Keratinocyte (primary cell): ENCODE measurements at regions not wholly inside any gene's neighbourhood (a gene's known extent, or its start where the extent isn't known, plus 50 kb on each side); places are given as distances from the start of the nearest gene placed in this dataset.
"Not testable (repeated sequence)": the region's sequence is repeated elsewhere in the genome, so short reads cannot be mapped to it uniquely, and the experiment has no call there.

Experiments
- DNase-seq: peaks from one replicate; pipeline ENCODE4 v3.0.0-alpha.2; 2011; ENCODE audit warnings: low read depth, missing footprints, low spot score
- FAIRE-seq: peaks from 2 replicates; lab custom pipeline; 2011; peaks lifted over from hg19 to GRCh38; lab: Jason Lieb, UNC
- H2AFZ ChIP-seq: 2 replicates; pipeline ENCODE4 v1.6.0; 2012; ENCODE audit warnings: low read length, control low read depth, inconsistent platforms; ENCODE audit not compliant: control insufficient read depth
- H3K27ac ChIP-seq: 2 replicates; pipeline ENCODE4 v1.5.1; 2011; ENCODE audit warnings: low read length; ENCODE audit not compliant: control insufficient read depth, insufficient read depth
- H3K27me3 ChIP-seq: 3 replicates; pipeline ENCODE4 v1.6.0; 2011; ENCODE audit warnings: low read length; ENCODE audit not compliant: control insufficient read depth, insufficient read depth; ENCODE audit errors: extremely low read depth
- H3K36me3 ChIP-seq, 2 experiments: 2 replicates in 1 of 2; 3 replicates in 1 of 2; pipeline ENCODE4 v1.5.1; 2011; ENCODE audit warnings: low read length in 2 of 2, mild to moderate bottlenecking in 1 of 2; ENCODE audit not compliant: control insufficient read depth in 2 of 2, insufficient read depth in 2 of 2; ENCODE audit errors: extremely low read depth in 1 of 2
- H3K4me1 ChIP-seq: 3 replicates; pipeline ENCODE4 v1.5.1; 2011; ENCODE audit warnings: low read length; ENCODE audit not compliant: control insufficient read depth, insufficient read depth; ENCODE audit errors: extremely low read depth
- H3K4me2 ChIP-seq: 3 replicates; pipeline ENCODE4 v1.6.0; 2011; ENCODE audit warnings: low read depth, low read length; ENCODE audit not compliant: control insufficient read depth, insufficient read depth; ENCODE audit errors: extremely low read depth
- H3K4me3 ChIP-seq, 3 experiments: fragments of 200-600 bp in 1 of 3; sonication (generic) in 1 of 3; 2 replicates in 2 of 3; 3 replicates in 1 of 3; pipeline ENCODE4 v1.5.1; 2011 to 2016; ENCODE audit warnings: low read length in 3 of 3, mild to moderate bottlenecking in 3 of 3, control low read depth in 2 of 3, inconsistent platforms in 1 of 3, low read depth in 1 of 3, mixed read lengths in 1 of 3, mixed run types in 1 of 3, moderate library complexity in 1 of 3; ENCODE audit not compliant: control insufficient read depth in 2 of 3, insufficient read depth in 2 of 3; ENCODE audit errors: extremely low read depth in 1 of 3
- H3K79me2 ChIP-seq: 2 replicates; pipeline ENCODE4 v1.6.0; 2012; ENCODE audit warnings: low read length; ENCODE audit not compliant: control insufficient read depth, insufficient read depth
- H3K9ac ChIP-seq: 3 replicates; pipeline ENCODE4 v1.6.0; 2011; ENCODE audit warnings: low read length; ENCODE audit not compliant: control insufficient read depth, insufficient read depth; ENCODE audit errors: extremely low read depth
- H3K9me1 ChIP-seq: 3 replicates; pipeline ENCODE4 v1.6.0; 2011; ENCODE audit warnings: low read length; ENCODE audit not compliant: control insufficient read depth, insufficient read depth; ENCODE audit errors: extremely low read depth
- H3K9me3 ChIP-seq: 2 replicates; pipeline ENCODE4 v1.5.1; 2012; ENCODE audit warnings: low read depth, low read length; ENCODE audit not compliant: control insufficient read depth
- H4K20me1 ChIP-seq: 3 replicates; pipeline ENCODE4 v1.6.0; 2011; ENCODE audit warnings: low read length; ENCODE audit not compliant: control insufficient read depth, insufficient read depth; ENCODE audit errors: extremely low read depth
- EZH2 ChIP-seq: IDR thresholded peaks from one replicate; pipeline ENCODE4 v1.6.1; 2012; ENCODE audit warnings: inconsistent platforms, mild to moderate bottlenecking, low read length, moderate library complexity
- dilution Hi-C: fragments of 300-500 bp; cut with MboI; formaldehyde crosslinking; loops from one replicate; pipeline ENCODE4 v1.7.0; 2020; ENCODE audit warnings: low sequenced_read_pairs; ENCODE audit not compliant: extremely low pct_ligation_motif_present
- TF ChIP-seq, protein P1 (sequence below), 3 experiments: IDR thresholded peaks in 1 of 3; conservative IDR thresholded peaks in 1 of 3; optimal IDR thresholded peaks in 1 of 3; 2 replicates in 2 of 3; 3 replicates in 1 of 3; pipeline versions ENCODE3 to v1.5.1; 2011; ENCODE audit warnings: low read length in 3 of 3, mild to moderate bottlenecking in 3 of 3, moderate library complexity in 2 of 3, control low read depth in 1 of 3, inconsistent platforms in 1 of 3; ENCODE audit not compliant: insufficient read depth in 2 of 3; ENCODE audit errors: extremely low read depth in 1 of 3

DNA sequence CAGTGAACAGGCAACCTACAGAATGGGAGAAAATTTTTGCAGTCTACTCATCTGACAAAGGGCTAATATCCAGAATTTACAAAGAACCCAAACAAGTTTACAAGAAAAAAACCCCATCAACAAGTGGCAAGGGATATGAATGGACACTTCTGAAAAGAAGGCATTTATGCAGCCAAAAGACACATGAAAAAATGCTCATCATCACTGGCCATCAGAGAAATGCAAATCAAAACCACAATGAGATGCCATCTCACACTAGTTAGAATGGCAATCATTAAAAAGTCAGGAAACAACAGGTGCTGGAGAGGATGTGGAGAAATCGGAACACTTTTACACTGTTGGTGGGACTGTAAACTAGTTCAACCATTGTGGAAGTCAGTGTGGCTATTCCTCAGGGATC lies 80.3 kb downstream of the ZNF474 start:
- H3K9me1 ChIP-seq, H3K4me3 ChIP-seq, DNase-seq, H3K9me3 ChIP-seq, H3K9ac ChIP-seq, FAIRE-seq, H3K27me3 ChIP-seq, H4K20me1 ChIP-seq, H3K36me3 ChIP-seq, H3K27ac ChIP-seq, H3K4me2 ChIP-seq, H2AFZ ChIP-seq, H3K4me1 ChIP-seq, dilution Hi-C loops, H3K79me2 ChIP-seq: not testable (repeated sequence)

DNA sequence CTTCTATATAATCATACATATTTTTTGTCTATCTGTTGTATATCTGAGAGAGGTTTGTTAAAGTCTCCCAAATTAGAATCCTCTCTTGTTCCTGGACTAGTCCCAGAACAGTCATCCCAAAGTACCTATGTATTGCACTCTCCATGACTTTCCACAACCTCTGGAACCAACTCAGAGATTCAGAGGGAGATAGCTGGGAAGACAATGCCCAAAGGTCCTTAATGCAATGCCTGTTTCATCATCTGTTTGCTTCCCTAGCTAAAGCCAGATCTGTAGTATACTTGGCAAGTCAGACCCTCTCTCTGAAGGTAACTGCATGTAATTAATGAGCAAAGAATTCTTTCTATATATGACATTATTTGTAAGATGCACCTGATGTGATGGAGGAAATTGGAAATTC lies 89.4 kb downstream of the ZNF474 start:
- no peak for DNase-seq
- no peak overlapping the region for H3K27ac ChIP-seq
- TF ChIP-seq, protein P1, sequence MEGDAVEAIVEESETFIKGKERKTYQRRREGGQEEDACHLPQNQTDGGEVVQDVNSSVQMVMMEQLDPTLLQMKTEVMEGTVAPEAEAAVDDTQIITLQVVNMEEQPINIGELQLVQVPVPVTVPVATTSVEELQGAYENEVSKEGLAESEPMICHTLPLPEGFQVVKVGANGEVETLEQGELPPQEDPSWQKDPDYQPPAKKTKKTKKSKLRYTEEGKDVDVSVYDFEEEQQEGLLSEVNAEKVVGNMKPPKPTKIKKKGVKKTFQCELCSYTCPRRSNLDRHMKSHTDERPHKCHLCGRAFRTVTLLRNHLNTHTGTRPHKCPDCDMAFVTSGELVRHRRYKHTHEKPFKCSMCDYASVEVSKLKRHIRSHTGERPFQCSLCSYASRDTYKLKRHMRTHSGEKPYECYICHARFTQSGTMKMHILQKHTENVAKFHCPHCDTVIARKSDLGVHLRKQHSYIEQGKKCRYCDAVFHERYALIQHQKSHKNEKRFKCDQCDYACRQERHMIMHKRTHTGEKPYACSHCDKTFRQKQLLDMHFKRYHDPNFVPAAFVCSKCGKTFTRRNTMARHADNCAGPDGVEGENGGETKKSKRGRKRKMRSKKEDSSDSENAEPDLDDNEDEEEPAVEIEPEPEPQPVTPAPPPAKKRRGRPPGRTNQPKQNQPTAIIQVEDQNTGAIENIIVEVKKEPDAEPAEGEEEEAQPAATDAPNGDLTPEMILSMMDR (optimal IDR thresholded peaks at IDR 0.05 in 1 of 3, IDR thresholded peaks at IDR 0.05 in 1 of 3, conservative IDR thresholded peaks at IDR 0.05 in 1 of 3; ENCODE audit: extremely low read depth in 1 of 3, insufficient read depth in 2 of 3, low read length in 3 of 3): no peak
- dilution Hi-C loops: no loop called here
- H3K27me3 ChIP-seq: no peaks in the 10 kb centered on the region
- no peaks in the 10 kb centered on the region for H3K9me1 ChIP-seq
- no peak overlapping the region for H3K9ac ChIP-seq
- H3K36me3 ChIP-seq: no peaks in the 10 kb centered on the region
- H3K4me1 ChIP-seq: no peaks in the 10 kb centered on the region
- no peaks in the 10 kb centered on the region for H3K79me2 ChIP-seq
- H3K4me3 ChIP-seq: no peak overlapping the region
- H3K4me2 ChIP-seq: no peak overlapping the region
- no peak overlapping the region for H2AFZ ChIP-seq
- no peaks in the 10 kb centered on the region for H4K20me1 ChIP-seq
- H3K9me3 ChIP-seq: no peaks in the 10 kb centered on the region
- no peak for FAIRE-seq

DNA sequence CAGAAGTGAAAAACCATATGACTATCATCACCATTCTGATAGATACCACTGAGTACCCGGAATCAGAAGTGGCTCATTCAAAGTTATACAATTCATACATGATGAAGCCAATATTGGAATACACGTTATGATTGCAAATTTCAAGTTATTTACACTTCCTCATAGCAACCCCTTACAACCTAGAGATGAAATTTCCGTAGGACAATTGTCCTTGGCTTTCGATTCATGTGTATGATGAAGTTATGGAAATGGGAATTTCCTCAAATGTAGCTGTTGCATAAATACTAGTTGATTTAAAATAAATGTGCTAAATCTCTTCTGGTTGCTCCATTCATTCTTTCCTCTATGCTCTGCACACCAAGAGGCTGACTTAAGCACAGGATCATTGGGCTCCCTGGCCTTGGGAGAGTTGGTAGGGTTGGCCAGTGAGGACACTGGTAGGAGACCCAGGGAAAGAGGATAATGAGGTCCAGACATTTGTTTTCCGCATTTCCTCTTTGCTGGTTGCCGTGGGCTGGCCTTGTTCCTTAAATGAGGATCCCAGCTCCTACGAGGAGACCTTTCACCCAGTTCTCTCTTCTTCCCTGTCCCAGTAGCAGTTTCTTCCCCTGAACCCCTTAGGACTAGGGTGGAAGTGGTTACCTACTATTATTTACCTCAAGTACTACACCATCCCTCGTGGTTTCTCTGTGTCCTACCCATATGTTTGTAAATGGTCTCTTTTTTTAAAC lies 90.3 kb downstream of the ZNF474 start:
- FAIRE-seq (no peak), DNase-seq (no peak)
- TF ChIP-seq, protein P1 (optimal IDR thresholded peaks at IDR 0.05 in 1 of 3, IDR thresholded peaks at IDR 0.05 in 1 of 3, conservative IDR thresholded peaks at IDR 0.05 in 1 of 3; ENCODE audit: extremely low read depth in 1 of 3, insufficient read depth in 2 of 3, low read length in 3 of 3): no peak
- TF ChIP-seq EZH2: no peak
- no peak overlapping the region for H3K4me3 ChIP-seq
- H3K79me2 ChIP-seq: no peaks in the 10 kb centered on the region
- dilution Hi-C loops: no loop called here
- no peak overlapping the region for H3K4me2 ChIP-seq
- no peaks in the 10 kb centered on the region for H3K36me3 ChIP-seq
- H3K9ac ChIP-seq: no peak overlapping the region
- no peaks in the 10 kb centered on the region for H3K9me1 ChIP-seq
- no peaks in the 10 kb centered on the region for H3K9me3 ChIP-seq
- no peaks in the 10 kb centered on the region for H4K20me1 ChIP-seq
- H3K27ac ChIP-seq: no peak overlapping the region
- H3K27me3 ChIP-seq: no peaks in the 10 kb centered on the region
- no peaks in the 10 kb centered on the region for H3K4me1 ChIP-seq
- no peak overlapping the region for H2AFZ ChIP-seq
